RWPE2 (cell line): ENCODE measurements at regions not wholly inside any gene's neighbourhood (a gene's known extent, or its start where the extent isn't known, plus 50 kb on each side); places are given as distances from the start of the nearest gene placed in this dataset.
"Not testable (repeated sequence)": the region's sequence is repeated elsewhere in the genome, so short reads cannot be mapped to it uniquely, and the experiment has no call there.

Experiments
- ATAC-seq: fragments of 200-7000 bp; cut with Tn5 transposase; 3 replicates; pipeline ENCODE4 v1.9.1; 2021; ENCODE audit warnings: low read depth
- DNase-seq: peaks from one replicate; pipeline ENCODE4 v3.0.0-alpha.2; 2020; ENCODE audit warnings: low spot score
- H3K27ac ChIP-seq: fragments of 450-650 bp; 2 replicates; pipeline ENCODE4 v1.5.1; 2017; ENCODE audit warnings: mild to moderate bottlenecking; ENCODE audit not compliant: poor library complexity, severe bottlenecking
- H3K27me3 ChIP-seq: fragments of 250-450 bp; sonication (Bioruptor Pico); 2 replicates; pipeline ENCODE4 v1.5.1; 2021; ENCODE audit warnings: mild to moderate bottlenecking, moderate library complexity; ENCODE audit not compliant: insufficient read depth, poor library complexity, severe bottlenecking
- H3K36me3 ChIP-seq: fragments of 250-450 bp; sonication (Bioruptor Pico); 2 replicates; pipeline ENCODE4 v1.5.1; 2020; ENCODE audit warnings: low read depth, mild to moderate bottlenecking, moderate library complexity
- H3K4me1 ChIP-seq: fragments of 250-450 bp; sonication (Bioruptor Pico); 2 replicates; pipeline ENCODE4 v1.5.1; 2021; ENCODE audit warnings: mild to moderate bottlenecking, moderate library complexity; ENCODE audit not compliant: insufficient read depth, poor library complexity, severe bottlenecking
- H3K4me3 ChIP-seq: fragments of 250-450 bp; sonication (Bioruptor Pico); 2 replicates; pipeline ENCODE4 v1.5.1; 2021; ENCODE audit warnings: mild to moderate bottlenecking, moderate library complexity; ENCODE audit not compliant: severe bottlenecking
- H3K9me3 ChIP-seq: fragments of 250-450 bp; sonication (Bioruptor Pico); 2 replicates; pipeline ENCODE4 v1.5.1; 2021; ENCODE audit warnings: mild to moderate bottlenecking, moderate library complexity; ENCODE audit not compliant: severe bottlenecking
- TF ChIP-seq, protein P1 (sequence below): fragments of 450-650 bp; IDR thresholded peaks from one replicate; pipeline ENCODE4 v1.5.1; 2017; ENCODE audit warnings: mild to moderate bottlenecking, moderate library complexity; ENCODE audit not compliant: poor library complexity, severe bottlenecking

DNA sequence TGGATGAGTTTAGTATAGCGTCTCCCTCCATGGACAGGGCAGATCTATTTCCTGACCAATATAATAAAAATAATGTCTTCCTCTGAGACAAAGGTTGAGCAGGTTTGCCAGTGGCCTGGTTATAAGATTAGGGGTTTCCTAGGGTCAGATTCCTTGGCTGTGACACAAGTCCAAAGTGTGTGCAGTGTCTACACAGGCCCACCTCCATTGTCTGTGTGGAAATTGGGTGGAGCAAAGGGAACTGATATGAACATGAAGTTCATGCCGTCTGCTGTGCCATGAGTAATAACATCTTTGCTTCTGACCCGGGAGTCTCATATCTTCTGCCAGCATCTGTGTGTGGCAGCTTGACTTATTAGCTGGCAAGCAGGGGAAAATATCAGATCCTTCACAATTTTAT, 187.7 kb upstream of the BOD1L1 start:
- no peaks in the 10 kb centered on the region for H3K27me3 ChIP-seq
- TF ChIP-seq, protein P1, sequence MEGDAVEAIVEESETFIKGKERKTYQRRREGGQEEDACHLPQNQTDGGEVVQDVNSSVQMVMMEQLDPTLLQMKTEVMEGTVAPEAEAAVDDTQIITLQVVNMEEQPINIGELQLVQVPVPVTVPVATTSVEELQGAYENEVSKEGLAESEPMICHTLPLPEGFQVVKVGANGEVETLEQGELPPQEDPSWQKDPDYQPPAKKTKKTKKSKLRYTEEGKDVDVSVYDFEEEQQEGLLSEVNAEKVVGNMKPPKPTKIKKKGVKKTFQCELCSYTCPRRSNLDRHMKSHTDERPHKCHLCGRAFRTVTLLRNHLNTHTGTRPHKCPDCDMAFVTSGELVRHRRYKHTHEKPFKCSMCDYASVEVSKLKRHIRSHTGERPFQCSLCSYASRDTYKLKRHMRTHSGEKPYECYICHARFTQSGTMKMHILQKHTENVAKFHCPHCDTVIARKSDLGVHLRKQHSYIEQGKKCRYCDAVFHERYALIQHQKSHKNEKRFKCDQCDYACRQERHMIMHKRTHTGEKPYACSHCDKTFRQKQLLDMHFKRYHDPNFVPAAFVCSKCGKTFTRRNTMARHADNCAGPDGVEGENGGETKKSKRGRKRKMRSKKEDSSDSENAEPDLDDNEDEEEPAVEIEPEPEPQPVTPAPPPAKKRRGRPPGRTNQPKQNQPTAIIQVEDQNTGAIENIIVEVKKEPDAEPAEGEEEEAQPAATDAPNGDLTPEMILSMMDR = no peak
- H3K36me3 ChIP-seq = no peaks in the 10 kb centered on the region
- ATAC-seq = no peak
- H3K4me3 ChIP-seq = no peak overlapping the region
- no peak for DNase-seq
- H3K4me1 ChIP-seq = no peaks in the 10 kb centered on the region
- no peaks in the 10 kb centered on the region for H3K9me3 ChIP-seq
- no peak overlapping the region for H3K27ac ChIP-seq

DNA sequence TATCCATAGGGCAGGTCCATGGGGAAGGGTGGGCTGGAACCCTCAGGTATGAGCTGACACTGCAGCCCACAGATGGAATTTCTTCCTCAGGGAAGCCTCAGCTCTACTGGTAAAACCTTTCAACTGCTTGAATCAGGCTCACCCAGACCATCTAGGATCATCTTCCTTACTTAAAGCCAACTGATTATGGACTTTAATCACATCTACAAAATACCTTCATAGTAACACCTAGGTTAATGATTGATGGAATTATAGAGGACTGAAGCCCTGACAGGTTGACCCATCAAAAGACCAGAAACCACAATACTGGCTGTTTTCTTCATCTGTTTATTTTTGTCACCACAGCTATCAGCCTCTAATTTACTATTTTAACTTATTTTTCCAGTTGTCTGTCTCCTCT, 188.9 kb upstream of the BOD1L1 start:
- Histone ChIP-seq H3K27ac (no peak overlapping the region), H3K4me3 (no peak overlapping the region), H3K4me1 (no peaks in the 10 kb centered on the region), H3K9me3 (no peaks in the 10 kb centered on the region), H3K36me3 (no peaks in the 10 kb centered on the region), H3K27me3 (no peaks in the 10 kb centered on the region)
- TF ChIP-seq, protein P1 = no peak
- no peak for ATAC-seq
- no peak for DNase-seq

DNA sequence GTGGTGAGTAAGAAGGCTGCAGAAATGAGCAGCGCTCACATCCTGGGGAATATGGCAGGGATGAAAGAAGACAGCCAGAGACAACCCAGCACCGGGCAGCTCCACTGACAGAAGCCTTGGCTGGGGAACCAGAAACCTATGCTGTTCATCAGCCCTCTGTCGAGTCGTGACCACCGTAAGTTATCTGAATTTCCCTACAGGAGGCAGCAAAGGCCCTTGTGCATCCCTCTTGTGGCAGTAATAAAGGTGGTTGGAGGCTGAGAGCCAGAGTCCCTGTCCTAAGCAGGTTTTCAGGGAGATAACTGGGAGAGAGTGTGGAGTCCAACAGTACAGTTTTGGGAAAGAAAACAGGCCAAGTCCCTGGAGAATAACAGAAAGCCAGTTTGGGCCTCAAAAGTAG, 194.0 kb upstream of the BOD1L1 start:
- no peak for DNase-seq
- peaks cover 5% of the 10 kb centered on the region for H3K9me3 ChIP-seq
- TF ChIP-seq, protein P1 = no peak
- no peaks in the 10 kb centered on the region for H3K36me3 ChIP-seq
- no peak overlapping the region for H3K27ac ChIP-seq
- no peaks in the 10 kb centered on the region for H3K27me3 ChIP-seq
- H3K4me3 ChIP-seq = no peak overlapping the region
- ATAC-seq = no peak; the same call in 2 of the 3 replicates
- no peaks in the 10 kb centered on the region for H3K4me1 ChIP-seq

DNA sequence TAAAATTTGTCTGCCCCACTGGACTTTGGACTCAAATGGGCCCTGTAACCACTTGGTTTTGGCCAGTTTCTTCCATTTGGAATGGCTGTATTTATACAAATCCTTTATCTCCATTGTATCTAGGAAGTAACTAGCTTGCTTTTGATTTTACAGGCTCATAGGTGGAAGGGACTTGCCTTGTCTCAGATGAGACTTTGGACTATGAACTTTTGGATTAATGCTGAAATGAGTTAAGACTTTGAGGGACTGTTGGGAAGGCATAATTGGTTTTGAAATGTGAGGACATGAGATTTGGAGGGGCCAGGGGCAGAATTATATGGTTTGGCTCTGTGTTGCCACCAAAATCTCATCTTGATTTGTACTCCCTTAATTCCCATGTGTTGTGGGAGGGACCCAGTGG, 198.3 kb upstream of the BOD1L1 start:
- not testable (repeated sequence) for H3K4me3 ChIP-seq, H3K4me1 ChIP-seq, H3K9me3 ChIP-seq, H3K27ac ChIP-seq, H3K27me3 ChIP-seq, ATAC-seq, H3K36me3 ChIP-seq, DNase-seq

DNA sequence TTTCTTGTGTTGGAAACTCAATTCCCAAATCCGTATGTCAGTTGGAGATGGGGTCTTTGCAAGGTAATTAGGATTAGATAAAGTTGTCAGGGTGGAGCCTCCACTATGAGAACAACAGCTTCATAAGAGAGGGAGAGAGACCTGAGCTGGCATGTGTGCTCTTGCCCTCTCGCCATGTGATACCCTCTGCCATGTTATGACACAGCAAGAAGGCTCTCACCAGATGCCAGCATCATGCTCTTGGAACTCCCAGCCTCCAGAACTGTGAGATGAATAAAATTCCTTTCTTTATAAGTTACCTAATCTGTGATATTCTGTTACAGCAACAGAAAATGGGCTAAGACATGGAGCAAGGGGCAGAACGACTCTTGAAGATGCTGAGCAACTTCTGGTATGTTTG, 201.9 kb upstream of the BOD1L1 start:
- TF ChIP-seq, protein P1 = no peak
- no peak overlapping the region for H3K27ac ChIP-seq
- H3K36me3 ChIP-seq = no peaks in the 10 kb centered on the region
- H3K4me1 ChIP-seq = no peaks in the 10 kb centered on the region
- no peak overlapping the region for H3K4me3 ChIP-seq
- no peaks in the 10 kb centered on the region for H3K9me3 ChIP-seq
- H3K27me3 ChIP-seq = no peaks in the 10 kb centered on the region
- no peak for ATAC-seq
- DNase-seq = no peak
